Uterus (tissue), 3 donors: ENCODE measurements at regions not wholly inside any gene's neighbourhood (a gene's known extent, or its start where the extent isn't known, plus 50 kb on each side); places are given as distances from the start of the nearest gene placed in this dataset.

Experiments used
- DNase-seq, 2 donors: peaks; one replicate each; pipeline ENCODE4 v3.0.0-alpha.2; 2019 to 2020
- H3K27ac ChIP-seq, 2 donors: fragments of 200-600 bp; sonication (generic); 1 replicate in 1 of 2; 2 replicates in 1 of 2; pipeline ENCODE4 v1.5.1; 2016 to 2018
- H3K27me3 ChIP-seq, 2 donors: fragments of 200-600 bp; sonication (generic); one replicate each; pipeline ENCODE4 v1.5.1; 2018 to 2019; ENCODE audit warnings: control low read depth in 1 of 2
- H3K36me3 ChIP-seq, 2 donors: fragments of 200-600 bp; sonication (generic); one replicate each; pipeline ENCODE4 v1.5.1; 2019; ENCODE audit warnings: control low read depth in 1 of 2
- H3K4me1 ChIP-seq, 2 donors: fragments of 200-600 bp; sonication (generic); one replicate each; pipeline ENCODE4 v1.5.1; 2018 to 2019; ENCODE audit warnings: control low read depth in 1 of 2
- H3K4me3 ChIP-seq, 2 donors: fragments of 200-600 bp; sonication (generic); 1 replicate in 1 of 2; 2 replicates in 1 of 2; pipeline ENCODE4 v1.5.1; 2018 to 2019; ENCODE audit warnings: mild to moderate bottlenecking in 1 of 2
- H3K9me3 ChIP-seq, 2 donors: fragments of 200-600 bp; sonication (generic); one replicate each; pipeline ENCODE4 v1.5.1; 2019; ENCODE audit warnings: control low read depth in 1 of 2
- CTCF ChIP-seq, 4 experiments: fragments of 200-600 bp in 2 of 4; fragments of 450-650 bp in 2 of 4; sonication (generic) in 2 of 4; IDR thresholded peaks; one replicate each; pipeline ENCODE4 v1.5.1; 2016 to 2019; ENCODE audit warnings: antibody characterized with exemption in 4 of 4, mild to moderate bottlenecking in 2 of 4, moderate library complexity in 1 of 4
- POLR2A ChIP-seq, 2 donors: fragments of 450-650 bp; IDR thresholded peaks; one replicate each; pipeline ENCODE4 v1.6.1; 2016; ENCODE audit warnings: antibody characterized with exemption in 2 of 2, mild to moderate bottlenecking in 1 of 2, moderate library complexity in 1 of 2
- intact Hi-C: fragments of 100-400 bp; cut with DNase I; formaldehyde crosslinking; loops from one replicate; pipeline ENCODE4 v1.15.1; 2023; ENCODE audit warnings: low total_unique reads
- donor health status: DM: yes; HTN: yes; CAD: no.

GRCh38 chr6:132100388-132100990 lies 149.3 kb upstream of the CCN2 start:
- intact Hi-C loops, result no loop called here
- TF ChIP-seq POLR2A (IDR thresholded peaks at IDR 0.05) (no peak), CTCF (IDR thresholded peaks at IDR 0.05) (no peak)
- Histone ChIP-seq H3K27me3 (no peaks in the 10 kb centered on the region), H3K4me3 (no peak overlapping the region), H3K36me3 (no peaks in the 10 kb centered on the region), H3K4me1 (no peaks in the 10 kb centered on the region), H3K27ac (no peak overlapping the region), H3K9me3 (no peaks in the 10 kb centered on the region)
- no peak for DNase-seq

GRCh38 chr6:132096996-132097395 lies 145.8 kb upstream of the CCN2 start:
- TF ChIP-seq CTCF (IDR thresholded peaks at IDR 0.05) (no peak), POLR2A (IDR thresholded peaks at IDR 0.05) (no peak)
- intact Hi-C loops, result no loop called here

GRCh38 chr6:132096245-132096644 lies 145.1 kb upstream of the CCN2 start:
- intact Hi-C loops, result no loop called here
- TF ChIP-seq CTCF (IDR thresholded peaks at IDR 0.05), result no peak
- no peak for TF ChIP-seq POLR2A (IDR thresholded peaks at IDR 0.05)
- H3K27me3 ChIP-seq, result no peaks in the 10 kb centered on the region
- no peak overlapping the region for H3K4me3 ChIP-seq
- DNase-seq, result no peak
- H3K27ac ChIP-seq, result no peak overlapping the region
- H3K36me3 ChIP-seq, result no peaks in the 10 kb centered on the region
- H3K4me1 ChIP-seq, result no peaks in the 10 kb centered on the region
- H3K9me3 ChIP-seq, result no peaks in the 10 kb centered on the region

More at GRCh38 chr6:132096996-132097395, 145.8 kb upstream of the CCN2 start:
- Histone ChIP-seq H3K27ac (no peak overlapping the region), H3K36me3 (no peaks in the 10 kb centered on the region), H3K27me3 (no peaks in the 10 kb centered on the region), H3K9me3 (no peaks in the 10 kb centered on the region), H3K4me1 (no peaks in the 10 kb centered on the region), H3K4me3 (no peak overlapping the region)
- no peak for DNase-seq

- Histone ChIP-seq H3K36me3 (no peaks in the 10 kb centered on the region), H3K27me3 (no peaks in the 10 kb centered on the region), H3K9me3 (no peaks in the 10 kb centered on the region), H3K4me3 (no peak overlapping the region), H3K27ac (no peak overlapping the region), H3K4me1 (no peaks in the 10 kb centered on the region)
- no peak for DNase-seq
- TF ChIP-seq CTCF (IDR thresholded peaks at IDR 0.05) (no peak), POLR2A (IDR thresholded peaks at IDR 0.05) (no peak)
- intact Hi-C loops, result no loop called here
These were observed 138.0 kb upstream of the CCN2 start for GRCh38 chr6:132089173-132089572.

- Histone ChIP-seq H3K36me3 (no peaks in the 10 kb centered on the region), H3K4me1 (no peaks in the 10 kb centered on the region), H3K27ac (no peak overlapping the region), H3K27me3 (no peaks in the 10 kb centered on the region), H3K4me3 (no peak overlapping the region), H3K9me3 (no peaks in the 10 kb centered on the region)
- TF ChIP-seq CTCF (IDR thresholded peaks at IDR 0.05) (no peak), POLR2A (IDR thresholded peaks at IDR 0.05) (no peak)
- DNase-seq, result no peak
- intact Hi-C loops, result no loop called here
These were observed 137.0 kb upstream of the CCN2 start for GRCh38 chr6:132088150-132088549.
